SW480 (cell line): ENCODE measurements at regions not wholly inside any gene's neighbourhood (a gene's known extent, or its start where the extent isn't known, plus 50 kb on each side); places are given as distances from the start of the nearest gene placed in this dataset.
"Not testable (repeated sequence)": the region's sequence is repeated elsewhere in the genome, so short reads cannot be mapped to it uniquely, and the experiment has no call there.

ENCODE experiments used
- DNase-seq: peaks from one replicate; pipeline ENCODE4 v3.0.0-alpha.2; 2016; ENCODE audit warnings: low spot score

DNA sequence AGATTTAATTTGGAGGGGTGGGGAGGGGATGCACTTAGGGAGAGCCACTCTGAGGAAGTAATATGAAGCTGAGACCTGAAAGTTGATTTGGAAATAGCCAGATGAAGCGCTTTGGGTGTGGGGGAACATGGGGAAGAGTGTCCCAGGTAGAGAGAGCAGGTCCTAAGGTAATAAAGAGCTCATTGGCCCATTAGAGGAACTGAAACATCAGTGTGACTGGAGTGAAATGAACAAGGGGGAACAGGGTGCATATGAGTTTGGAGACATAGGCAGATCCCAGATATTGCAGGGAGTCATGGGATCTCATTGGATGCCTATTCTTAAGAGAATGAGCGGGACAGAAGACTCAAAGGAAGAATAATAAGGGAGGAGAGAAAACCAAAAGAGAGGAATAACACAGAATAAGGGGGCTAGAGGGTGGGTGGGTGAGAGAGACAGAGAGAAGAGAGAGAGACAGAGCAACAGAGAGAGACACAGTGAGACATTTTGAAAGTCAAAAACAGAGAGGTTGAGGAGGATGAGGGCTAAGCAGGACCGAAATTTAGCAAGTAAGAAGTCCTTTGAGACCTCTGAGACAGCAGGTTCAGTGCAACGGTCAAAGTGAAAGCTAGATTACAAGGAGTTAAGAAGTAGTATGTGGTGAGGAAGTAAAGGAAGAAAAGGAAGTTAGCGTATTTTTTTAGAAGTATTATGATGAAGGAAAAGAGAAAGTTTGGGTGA, 54.1 kb upstream of the NOTCH2NLA start:
- not testable (repeated sequence) for DNase-seq

DNA sequence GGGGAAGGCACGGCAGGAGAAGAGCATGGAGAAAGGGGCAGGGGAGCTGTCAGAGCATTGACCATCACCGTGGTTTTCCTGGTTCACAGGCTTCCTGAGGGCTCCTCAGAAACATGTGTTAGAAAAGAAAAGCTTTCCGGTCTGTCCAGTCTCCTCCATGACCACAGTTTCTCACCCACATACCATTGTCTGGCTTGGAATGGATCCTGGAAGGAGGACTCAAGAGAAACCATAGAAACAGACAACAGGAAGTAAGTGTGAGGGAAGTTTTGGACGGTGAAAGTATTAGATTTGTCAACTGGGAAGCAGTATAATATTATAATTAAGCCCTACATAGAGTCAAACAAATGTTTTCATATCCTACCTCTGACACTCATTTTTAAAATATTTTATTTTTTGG, 52.7 kb upstream of the NOTCH2NLA start:
- not testable (repeated sequence) for DNase-seq

DNA sequence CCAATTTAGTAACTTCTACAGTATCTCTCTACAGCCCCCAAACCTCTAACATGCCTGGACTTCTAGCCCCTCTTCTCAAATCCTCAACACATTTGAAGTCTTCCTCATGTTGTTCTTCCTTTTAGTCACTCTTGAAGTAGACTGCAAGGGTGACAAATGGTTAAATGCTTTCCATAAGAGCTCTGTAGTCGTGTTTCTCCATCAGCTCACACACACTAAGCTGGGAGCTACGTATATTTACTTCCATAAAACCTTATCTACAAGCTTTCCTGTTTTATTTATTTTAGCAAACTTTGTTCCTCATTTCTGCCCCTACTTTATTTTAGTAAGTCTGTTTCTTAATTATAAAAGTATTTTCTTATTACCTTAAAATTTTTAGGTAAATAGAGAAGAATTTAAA, 49.9 kb upstream of the NOTCH2NLA start:
- not testable (repeated sequence) for DNase-seq
